ENCODE measurements at regions not wholly inside any gene's neighbourhood (a gene's known extent, or its start where the extent isn't known, plus 50 kb on each side); places are given as distances from the start of the nearest gene placed in this dataset.

- H2AK5ac ChIP-seq (ENCODE audit: low read depth, low read length) = no peak overlapping the region
- H2BK120ac ChIP-seq (replicated peaks; ENCODE audit: low read depth, low read length) = no peak overlapping the region
- H3K79me1 ChIP-seq (ENCODE audit: low read depth, low read length) = peaks cover 2% of the 10 kb centered on the region; the same call in 1 of the 2 replicates
- H3K23ac ChIP-seq (ENCODE audit: insufficient read length) = no peak overlapping the region
- no peak overlapping the region for H3K4me3 ChIP-seq (ENCODE audit: extremely low read depth in 1 of 4, insufficient read depth in 2 of 4, low read depth in 3 of 4, low read length in 4 of 4)
- H3K9me3 ChIP-seq (ENCODE audit: insufficient read depth in 2 of 2, low read depth in 1 of 2, low read length in 1 of 2) = peaks cover 0 to 7% of the 10 kb centered on the region in 2 experiments; a peak in 2 of 4 replicates
- H3K4me1 ChIP-seq (replicated peaks in 1 of 4; ENCODE audit: control insufficient read depth in 3 of 4, insufficient read depth in 4 of 4, low read length in 3 of 4) = peaks cover 0 to 2% (median 0%) of the 10 kb centered on the region in 4 experiments; a peak in 2 of 7 replicates
- H3K79me2 ChIP-seq (ENCODE audit: control insufficient read depth in 1 of 2, insufficient read depth in 2 of 2, low read length in 2 of 2) = no peaks in the 10 kb centered on the region
- H3K18ac ChIP-seq (ENCODE audit: extremely low read depth, low read length) = peak overlapping the region; percentile 53; the same call in 1 of the 2 replicates
- no peak overlapping the region for H2BK20ac ChIP-seq (ENCODE audit: low read length)
- no peak overlapping the region for H3K9ac ChIP-seq (replicated peaks in 1 of 4; ENCODE audit: extremely low read depth in 1 of 4, low read depth in 3 of 4, low read length in 3 of 4)
- H4K91ac ChIP-seq (replicated peaks; ENCODE audit: insufficient read length, low read length) = peak overlapping the region; percentile 17
- H3K23me2 ChIP-seq (ENCODE audit: low read depth, low read length) = 0 out of 2 replicates have a peak, but pooled peaks cover 3% of the 10 kb centered on the region
- no peak for FAIRE-seq
- H4K20me1 ChIP-seq (replicated peaks in 1 of 2; ENCODE audit: control insufficient read depth in 1 of 2, insufficient read depth in 2 of 2, low read length in 2 of 2) = peaks cover 0 to 2% of the 10 kb centered on the region in 2 experiments
- H2BK5ac ChIP-seq (ENCODE audit: low read depth, low read length) = 0 out of 2 replicates have a peak overlapping the region, but pooled peaks have one; percentile 31
- no peaks in the 10 kb centered on the region for H3K36me3 ChIP-seq (ENCODE audit: control insufficient read depth in 2 of 4, insufficient read depth in 4 of 4, low read length in 3 of 4)
- no peak overlapping the region for H3K4ac ChIP-seq (replicated peaks; ENCODE audit: insufficient read length, low read depth, low read length)
- H3K14ac ChIP-seq (ENCODE audit: insufficient read length) = no peak overlapping the region
- no peak overlapping the region for H3K4me2 ChIP-seq (ENCODE audit: insufficient read depth in 1 of 2, low read depth in 2 of 2, low read length in 2 of 2)
- no peaks in the 10 kb centered on the region for H3K27me3 ChIP-seq (replicated peaks in 1 of 4; ENCODE audit: control insufficient read depth in 3 of 4, extremely low read depth in 1 of 4, insufficient read depth in 3 of 4, low read length in 3 of 4)
- H4K8ac ChIP-seq (ENCODE audit: extremely low read depth, insufficient read depth, low read length) = no peak overlapping the region; the same call in 1 of the 2 replicates
- no peak overlapping the region for H3K56ac ChIP-seq (replicated peaks; ENCODE audit: insufficient read length, low read depth, low read length)
- no peak overlapping the region for H4K5ac ChIP-seq (ENCODE audit: insufficient read length, low read depth, low read length)
- 0 out of 2 replicates have a peak overlapping the region, but pooled peaks have one; percentile 68 for H2BK12ac ChIP-seq (ENCODE audit: low read depth, low read length)
- H3K27ac ChIP-seq (ENCODE audit: low read depth, low read length) = no peak overlapping the region
- ChIA-PET POLR2A (ENCODE audit: partially characterized antibody) (interaction anchor here (1.4 kb wide), 1 partner anchor 13 kb away, joined by 5 read pairs; no protein-coding TSS in a partner anchor), CTCF (ENCODE audit: partially characterized antibody) (interaction anchor here (0.6 to 2.1 kb wide), 7 partner anchors 10 to 797 kb away, joined by 3 to 4 read pairs (median 3); no protein-coding TSS in a partner anchor)
- WGBS, 2 experiments (ENCODE audit: extremely low coverage in 1 of 2, insufficient coverage in 1 of 2, insufficient read length in 1 of 2, insufficient replicate concordance in 2 of 2, low coverage in 1 of 2, low lambda C conversion rate in 2 of 2, missing lambda C conversion rate in 1 of 2) = 89% methylated on average over 20 of the region's 21 CpGs; no CpG with 5 or more reads in 1 of the 2 experiments
- peak overlapping the region; percentile 32; the same call in 1 of the 2 replicates for H2BK15ac ChIP-seq (ENCODE audit: low read length)
- DNase-seq (ENCODE audit: low read depth in 1 of 2, low spot score in 2 of 2) = peak in 1 of 2 experiments; percentile 43
- peak overlapping the region; percentile 85; the same call in 1 of the 2 replicates for H2AFZ ChIP-seq (ENCODE audit: low read length)
- no peak for TF ChIP-seq TAF1 (IDR thresholded peaks at IDR 0.05; ENCODE audit: low read depth, low read length)
- TF ChIP-seq KDM5A (IDR thresholded peaks at IDR 0.05; ENCODE audit: low read length) = no peak
- TF ChIP-seq POLR2A (IDR thresholded peaks at IDR 0.05; ENCODE audit: control extremely low read depth in 1 of 2, low read depth in 2 of 2, low read length in 2 of 2) = no peak
- TF ChIP-seq BACH1 (IDR thresholded peaks at IDR 0.05; ENCODE audit: low read length) = no peak
- no peak for TF ChIP-seq TCF12 (IDR thresholded peaks at IDR 0.05; ENCODE audit: low read depth, low read length)
- TF ChIP-seq NANOG (IDR thresholded peaks at IDR 0.05; ENCODE audit: insufficient read depth, low read depth, low read length, poor library complexity, severe bottlenecking) = no peak
- no peak for TF ChIP-seq SIN3A (conservative IDR thresholded peaks at IDR 0.05 in 1 of 2, IDR thresholded peaks at IDR 0.05 in 1 of 2; ENCODE audit: low read depth in 1 of 2, low read length in 2 of 2)
- no peak for TF ChIP-seq CHD1 (IDR thresholded peaks at IDR 0.05; ENCODE audit: low read depth, low read length)
- no peak for TF ChIP-seq KDM1A (IDR thresholded peaks at IDR 0.05; ENCODE audit: borderline replicate concordance, low read length)
- no peak for TF ChIP-seq CREB1 (IDR thresholded peaks at IDR 0.05)
These were observed 82.3 kb upstream of the FAM20C start for GRCh38 chr7:109898-110556.

Measured in H1 (cell line).